ENCODE measurements at regions not wholly inside any gene's neighbourhood (a gene's known extent, or its start where the extent isn't known, plus 50 kb on each side); places are given as distances from the start of the nearest gene placed in this dataset.

DNA sequence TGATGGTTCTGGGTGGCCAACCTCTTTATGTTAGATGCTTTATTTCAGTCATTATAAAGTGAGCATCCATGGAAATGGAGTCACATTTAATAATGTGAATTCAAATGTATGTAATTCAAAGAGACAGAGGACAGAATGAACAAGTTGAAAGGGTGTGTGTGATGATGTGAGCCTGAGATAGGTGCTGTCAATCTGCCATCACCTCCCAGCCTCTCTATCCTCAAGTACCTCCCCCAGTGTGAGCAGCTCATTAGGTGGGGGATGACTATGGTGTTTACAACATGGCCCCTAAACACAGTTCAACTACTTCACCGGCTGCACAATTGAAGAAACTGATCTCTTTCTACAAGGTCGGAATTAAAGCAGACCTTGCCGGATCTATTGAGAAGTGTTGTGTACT lies 74.7 kb upstream of the IGFBP5 start:
- H3K27me3 ChIP-seq (ENCODE audit: insufficient read depth): no peaks in the 10 kb centered on the region
- no peak for TF ChIP-seq FOSL2 (IDR thresholded peaks at IDR 0.05; ENCODE audit: borderline replicate concordance, low read depth)
- TF ChIP-seq YY1 (IDR thresholded peaks at IDR 0.05; ENCODE audit: low read depth): no peak
- TF ChIP-seq TEAD4 (IDR thresholded peaks at IDR 0.05; ENCODE audit: borderline replicate concordance, insufficient read depth): no peak
- no peak for TF ChIP-seq USF1 (IDR thresholded peaks at IDR 0.05; ENCODE audit: borderline replicate concordance, low read depth)
- TF ChIP-seq TAF1 (IDR thresholded peaks at IDR 0.05; ENCODE audit: borderline replicate concordance, low read depth, low read length): no peak
- TF ChIP-seq EZH2phosphoT487 (IDR thresholded peaks at IDR 0.05; ENCODE audit: borderline replicate concordance, low read depth): no peak
- TF ChIP-seq, protein P1, sequence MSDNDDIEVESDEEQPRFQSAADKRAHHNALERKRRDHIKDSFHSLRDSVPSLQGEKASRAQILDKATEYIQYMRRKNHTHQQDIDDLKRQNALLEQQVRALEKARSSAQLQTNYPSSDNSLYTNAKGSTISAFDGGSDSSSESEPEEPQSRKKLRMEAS (IDR thresholded peaks at IDR 0.05; ENCODE audit: low read depth): no peak
- TF ChIP-seq EP300 (IDR thresholded peaks at IDR 0.05; ENCODE audit: borderline replicate concordance in 1 of 2, low read depth in 1 of 2, low read length in 1 of 2): no peak
- TF ChIP-seq MXI1 (IDR thresholded peaks at IDR 0.05; ENCODE audit: low read depth, low read length): no peak
- no peak for TF ChIP-seq PBX3 (IDR thresholded peaks at IDR 0.05)
- TF ChIP-seq FOXJ3 (CRISPR knock-in tag; IDR thresholded peaks at IDR 0.05): no peak
- no peak for TF ChIP-seq RAD21 (IDR thresholded peaks at IDR 0.05; ENCODE audit: low read length)
- TF ChIP-seq ELF1 (IDR thresholded peaks at IDR 0.05): no peak
- no peak for TF ChIP-seq JUND (IDR thresholded peaks at IDR 0.05)
- TF ChIP-seq ZBTB33 (IDR thresholded peaks at IDR 0.05; ENCODE audit: borderline replicate concordance, low read depth): no peak
- no peak for TF ChIP-seq GABPA (IDR thresholded peaks at IDR 0.05; ENCODE audit: low read depth)
- TF ChIP-seq RXRA (IDR thresholded peaks at IDR 0.05; ENCODE audit: borderline replicate concordance, low read depth): no peak
- TF ChIP-seq, protein P2, sequence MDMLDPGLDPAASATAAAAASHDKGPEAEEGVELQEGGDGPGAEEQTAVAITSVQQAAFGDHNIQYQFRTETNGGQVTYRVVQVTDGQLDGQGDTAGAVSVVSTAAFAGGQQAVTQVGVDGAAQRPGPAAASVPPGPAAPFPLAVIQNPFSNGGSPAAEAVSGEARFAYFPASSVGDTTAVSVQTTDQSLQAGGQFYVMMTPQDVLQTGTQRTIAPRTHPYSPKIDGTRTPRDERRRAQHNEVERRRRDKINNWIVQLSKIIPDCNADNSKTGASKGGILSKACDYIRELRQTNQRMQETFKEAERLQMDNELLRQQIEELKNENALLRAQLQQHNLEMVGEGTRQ (IDR thresholded peaks at IDR 0.05; ENCODE audit: borderline replicate concordance, low read depth, low read length): no peak
- TF ChIP-seq RCOR1 (IDR thresholded peaks at IDR 0.05; ENCODE audit: low read length): no peak
- no peak for TF ChIP-seq RFX5 (IDR thresholded peaks at IDR 0.05; ENCODE audit: low read length)
- ChIA-PET POLR2A (no interaction called here), CTCF (no interaction called here)
- no peaks in the 10 kb centered on the region for H3K9me3 ChIP-seq
- 53% methylated on average over 3 of the region's 3 CpGs for WGBS (ENCODE audit: low lambda C conversion rate)
- no peak for DNase-seq
- no peak overlapping the region for H3K4me2 ChIP-seq
- H3K9me2 ChIP-seq: no peaks in the 10 kb centered on the region
- no peak overlapping the region for H2AFZ ChIP-seq (ENCODE audit: low read depth)
- H3K79me2 ChIP-seq (ENCODE audit: insufficient read depth): no peaks in the 10 kb centered on the region
- no peak overlapping the region for H3K9ac ChIP-seq
- no peaks in the 10 kb centered on the region for H4K20me1 ChIP-seq (ENCODE audit: insufficient read depth)
- H3K36me3 ChIP-seq (replicated peaks in 1 of 2; ENCODE audit: control insufficient read depth in 1 of 2, insufficient read depth in 2 of 2, low read length in 1 of 2): no peaks in the 10 kb centered on the region
- H3K27ac ChIP-seq (ENCODE audit: low read depth in 2 of 2, low read length in 1 of 2): no peak overlapping the region
- H3F3A ChIP-seq (replicated peaks; ENCODE audit: insufficient read depth): peaks cover 4% of the 10 kb centered on the region
- H3K4me3 ChIP-seq (ENCODE audit: low read depth in 2 of 2, low read length in 1 of 2): no peak overlapping the region
- H3K4me1 ChIP-seq (ENCODE audit: control insufficient read depth in 1 of 2, insufficient read depth in 2 of 2, low read depth in 1 of 2, low read length in 1 of 2): peaks cover 10% of the 10 kb centered on the region in 2 experiments; a peak in 2 of 4 replicates
